Stimulated activated naive CD8-positive, alpha-beta T cell treated with anti-CD3 and anti-CD28 coated beads, Interleukin-15, Interleukin-2, amounts not matched to agents 100 U/mL and 50 U/mL, for 24 hours (primary cell): ENCODE measurements at regions not wholly inside any gene's neighbourhood (a gene's known extent, or its start where the extent isn't known, plus 50 kb on each side); places are given as distances from the start of the nearest gene placed in this dataset.

Experiments used
- ATAC-seq: fragments of 150-1000 bp; cut with Tn5 transposase; one replicate; pipeline ENCODE4 v1.10.0; 2021
- DNase-seq: peaks from one replicate; pipeline ENCODE4 v3.0.0; 2021

DNA sequence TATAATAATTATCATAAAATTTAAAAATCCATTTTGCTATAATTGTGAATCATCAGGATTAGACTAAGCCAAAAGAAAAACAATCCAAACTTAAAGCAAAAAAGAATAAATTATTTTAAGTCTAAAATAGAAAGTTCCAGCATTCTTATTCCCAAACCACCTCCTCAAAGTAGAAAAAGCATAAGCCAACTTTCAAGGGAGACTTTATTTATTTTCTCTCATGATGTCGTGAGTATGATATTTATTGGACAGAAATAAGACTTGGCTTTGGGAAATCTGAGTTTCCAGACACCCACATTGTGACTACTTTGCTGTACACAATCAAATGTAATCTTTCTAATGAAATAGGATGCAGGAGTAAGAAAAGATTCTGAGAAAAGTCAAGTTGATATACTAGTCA lies 372.1 kb downstream of the MTRR start:
- ATAC-seq (no peak), DNase-seq (no peak)

DNA sequence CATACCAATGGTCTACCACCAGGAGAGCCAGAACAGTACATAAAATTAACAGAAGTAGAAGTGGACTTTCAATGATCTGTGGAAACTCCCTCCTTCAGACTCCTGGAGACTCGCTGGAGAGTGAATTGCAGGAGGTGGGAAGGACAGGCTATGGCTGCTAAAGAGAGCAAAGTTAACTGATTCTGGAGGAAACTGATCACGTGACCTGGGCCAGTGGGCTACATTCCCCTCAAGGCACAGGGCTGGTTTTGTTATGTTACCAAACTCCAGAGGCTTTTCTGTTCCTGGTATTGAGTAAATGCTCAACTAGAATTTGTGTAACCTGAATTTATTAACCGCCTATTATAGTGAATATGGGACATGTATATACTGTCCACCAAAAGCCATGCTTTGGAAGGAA lies 372.6 kb downstream of the MTRR start:
- DNase-seq (no peak), ATAC-seq (no peak)

DNA sequence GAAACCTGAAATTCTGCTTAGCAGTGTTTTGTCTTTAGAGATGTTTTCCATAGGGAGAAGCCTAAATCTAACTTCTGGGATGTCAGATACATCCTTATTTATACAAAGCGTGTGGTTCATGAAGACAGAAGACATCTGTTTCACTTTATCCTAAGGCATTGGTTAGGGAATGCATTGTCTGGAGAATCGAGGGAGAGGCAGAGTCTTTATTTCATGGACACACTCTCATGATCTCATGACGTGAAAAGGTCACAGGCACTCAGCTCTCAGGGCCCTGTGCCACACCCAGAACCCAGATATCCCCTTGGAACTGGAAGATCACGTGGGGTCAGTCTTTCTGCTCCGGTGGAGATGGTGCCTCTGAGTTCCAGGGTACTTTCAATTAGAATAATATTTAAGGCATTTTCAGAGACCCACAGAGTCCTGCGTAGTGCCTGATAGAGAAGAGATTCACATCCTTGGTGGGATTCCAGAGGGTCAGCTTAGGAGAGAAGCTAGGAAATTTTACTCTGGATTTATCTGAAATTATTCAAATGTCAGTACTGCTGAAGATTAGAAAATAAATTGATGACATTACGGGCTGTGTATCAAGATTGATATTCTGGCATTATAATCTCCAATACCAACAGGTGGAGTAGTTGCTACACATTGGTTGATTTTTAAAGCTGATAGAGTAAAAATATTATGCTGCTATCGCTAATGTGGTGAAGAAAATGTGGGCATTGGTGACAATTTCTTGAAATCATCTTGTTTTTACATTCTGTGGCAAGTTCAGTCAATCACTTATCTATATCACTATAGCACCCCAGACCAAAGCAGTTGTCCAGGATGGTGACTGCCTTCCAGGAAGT lies 378.3 kb downstream of the MTRR start:
- no peak for ATAC-seq
- no peak for DNase-seq

DNA sequence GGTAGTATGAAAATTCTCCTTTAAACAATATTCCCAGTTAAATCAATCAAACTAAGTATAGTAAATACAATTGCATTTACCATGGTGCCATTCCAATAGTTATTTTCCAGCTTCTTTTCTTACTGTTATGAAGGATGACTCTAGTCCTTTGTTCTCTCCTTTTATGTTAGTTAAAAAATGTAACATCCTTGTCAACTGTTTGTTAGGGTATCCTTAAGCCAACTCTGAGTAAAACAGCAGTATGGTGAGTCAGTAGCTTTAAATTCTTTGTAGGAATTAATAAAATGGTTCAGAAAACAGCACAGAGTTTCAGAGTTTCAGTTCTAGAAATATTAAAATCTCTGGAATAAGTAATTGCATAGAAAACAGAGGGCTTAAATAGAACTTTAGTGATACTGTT lies 384.4 kb downstream of the MTRR start:
- ATAC-seq (no peak), DNase-seq (no peak)

DNA sequence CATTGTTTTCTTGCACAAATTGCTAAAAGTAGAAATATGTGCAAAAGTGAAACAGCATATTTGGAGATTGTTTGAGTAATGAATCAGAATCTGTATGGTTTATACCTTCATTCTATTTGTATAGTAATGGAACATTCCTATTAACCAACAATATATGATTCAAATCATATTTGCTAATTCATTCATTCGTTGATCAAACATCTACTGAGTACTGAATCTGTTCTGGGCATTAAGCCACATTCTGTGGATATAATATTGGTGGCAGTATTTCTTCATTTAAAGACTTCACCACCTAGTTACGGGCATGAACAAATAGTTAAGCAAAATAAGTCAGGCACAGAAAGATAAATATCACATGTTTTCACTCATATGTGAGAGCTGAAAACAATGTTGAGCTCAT lies 385.7 kb downstream of the MTRR start:
- ATAC-seq (no peak), DNase-seq (no peak)

DNA sequence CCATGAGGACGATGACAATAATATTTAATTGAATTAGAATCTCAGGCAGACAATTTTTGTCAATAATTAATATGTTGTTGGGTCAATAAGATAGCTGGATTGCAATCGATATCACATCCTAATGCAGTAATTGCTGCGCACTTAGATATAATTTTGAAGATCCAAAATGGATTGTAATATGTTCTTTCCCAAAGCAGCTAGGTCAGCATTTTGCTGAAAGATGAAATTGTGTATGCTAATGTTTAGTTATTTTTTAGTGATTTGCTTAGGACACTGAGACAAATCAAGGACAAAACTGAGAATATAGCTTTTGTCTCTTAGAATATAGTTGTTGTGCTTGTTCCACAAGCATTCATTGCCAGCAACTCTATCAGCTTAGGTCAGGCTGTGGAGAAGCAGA lies 389.9 kb downstream of the MTRR start:
- no peak for DNase-seq
- no peak for ATAC-seq

DNA sequence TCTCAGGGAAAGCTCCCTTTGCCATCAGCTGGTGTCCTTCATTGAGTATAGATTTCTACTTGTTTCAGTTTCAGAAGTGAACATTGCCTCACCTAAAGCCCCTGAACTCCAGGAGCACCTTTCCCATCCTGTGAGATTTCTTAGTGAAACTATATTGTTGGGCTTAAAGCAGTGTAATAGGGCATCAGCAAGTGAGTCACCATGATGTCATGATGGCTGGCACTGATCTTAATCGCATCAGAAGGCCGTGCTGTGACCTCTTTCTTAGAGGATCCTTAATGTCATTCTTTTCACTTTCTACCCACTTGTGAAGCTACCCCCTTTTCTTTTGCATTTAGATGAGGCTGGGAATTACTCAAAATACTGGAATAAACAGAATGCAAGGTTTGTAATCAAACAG lies 401.3 kb downstream of the MTRR start:
- no peak for DNase-seq
- ATAC-seq, result no peak

DNA sequence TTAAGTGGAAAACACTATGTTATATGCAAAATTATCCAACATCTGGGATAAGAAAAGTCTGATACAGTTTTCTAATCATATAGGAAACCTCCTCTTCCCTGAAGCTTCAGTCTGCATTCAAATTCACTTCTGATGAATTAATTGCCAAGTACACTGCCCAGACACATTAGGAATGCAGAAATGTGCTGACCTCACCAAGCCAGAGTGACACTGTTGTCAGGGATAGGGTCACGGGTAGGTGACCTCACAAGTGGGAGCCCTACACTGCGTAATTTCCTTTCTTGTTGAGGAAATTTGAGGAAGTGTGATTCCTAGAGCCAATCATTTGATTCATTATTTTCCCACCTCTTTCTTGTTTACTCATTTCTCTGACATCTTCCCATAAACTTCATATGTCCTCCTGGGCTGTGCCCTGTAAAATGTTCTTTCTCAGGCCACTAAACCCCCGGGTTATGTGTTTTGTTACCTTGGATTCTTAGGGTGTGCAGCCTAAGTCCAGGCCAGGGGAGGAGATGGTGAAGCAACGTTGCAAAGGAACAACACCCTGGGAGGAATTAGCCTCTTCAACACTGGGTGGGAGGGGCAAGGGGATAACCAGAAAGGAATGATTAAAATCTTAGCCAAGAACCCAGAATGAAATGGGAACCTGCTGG lies 411.9 kb downstream of the MTRR start:
- no peak for DNase-seq
- ATAC-seq, result no peak

DNA sequence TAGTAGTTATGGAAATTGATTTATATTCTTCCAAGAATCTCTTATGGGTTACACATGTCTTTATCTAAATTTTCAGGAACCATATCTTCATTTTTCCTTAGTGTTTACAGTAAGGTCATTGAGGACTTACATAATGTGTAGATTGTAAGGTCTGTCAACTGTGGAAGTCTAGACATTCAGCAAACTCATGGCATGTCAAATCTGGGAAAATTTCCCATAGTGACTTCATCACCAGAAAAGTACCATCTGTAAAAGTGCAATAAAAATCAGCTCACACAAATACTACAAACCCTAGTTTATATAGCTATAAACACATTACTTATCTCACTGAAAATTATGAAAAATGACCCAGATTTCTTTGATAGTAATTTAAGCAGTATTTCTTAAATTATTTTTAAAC lies 419.4 kb downstream of the MTRR start:
- DNase-seq (no peak), ATAC-seq (no peak)

DNA sequence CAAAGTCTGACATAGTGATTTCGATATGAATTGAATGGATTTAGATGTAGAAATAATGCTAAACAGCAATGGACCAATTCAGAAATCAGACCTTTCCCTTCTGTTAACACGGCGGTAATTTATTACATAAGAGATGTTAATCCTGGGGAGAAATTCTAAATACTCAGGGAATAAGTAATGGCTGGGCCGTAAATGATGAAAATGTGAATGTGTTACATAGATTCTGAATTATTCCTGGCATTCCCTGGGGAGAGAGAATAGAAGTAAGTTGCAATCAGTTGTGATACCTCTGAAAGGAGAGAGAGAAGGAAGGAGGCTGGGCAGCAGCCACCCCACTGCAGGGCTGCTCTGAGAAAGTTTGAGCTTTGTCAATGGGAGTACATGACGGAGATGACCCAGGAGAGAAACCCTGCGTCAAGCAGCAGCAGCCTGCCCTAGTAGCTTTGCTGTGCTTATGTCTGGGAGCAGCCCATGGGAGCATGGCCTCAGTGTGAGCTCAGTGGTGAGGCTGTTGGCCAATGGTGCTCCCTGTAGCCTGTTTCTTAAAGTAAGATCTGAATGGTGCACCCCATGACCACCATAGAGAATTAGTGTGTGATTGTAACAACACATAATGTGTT lies 420.1 kb downstream of the MTRR start:
- ATAC-seq, result no peak
- DNase-seq, result no peak

DNA sequence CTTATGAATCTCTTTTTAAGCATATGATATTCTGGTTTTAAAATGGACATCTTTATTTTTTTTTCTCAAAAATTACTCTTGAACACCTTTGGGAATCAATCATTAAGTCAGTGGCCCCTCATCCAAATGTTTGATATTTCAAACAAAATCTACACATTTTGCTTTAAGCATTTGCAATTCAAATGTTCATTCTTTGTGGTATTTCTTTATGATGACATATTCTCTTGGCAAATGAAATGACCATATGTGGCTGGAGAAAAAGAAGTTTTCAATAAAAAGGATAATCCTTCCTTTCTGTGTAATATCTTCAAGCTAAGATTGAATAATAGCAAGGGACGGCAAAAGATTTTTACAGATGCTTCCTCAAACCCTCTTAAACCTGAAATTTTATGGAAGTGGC lies 420.8 kb downstream of the MTRR start:
- no peak for DNase-seq
- no peak for ATAC-seq

DNA sequence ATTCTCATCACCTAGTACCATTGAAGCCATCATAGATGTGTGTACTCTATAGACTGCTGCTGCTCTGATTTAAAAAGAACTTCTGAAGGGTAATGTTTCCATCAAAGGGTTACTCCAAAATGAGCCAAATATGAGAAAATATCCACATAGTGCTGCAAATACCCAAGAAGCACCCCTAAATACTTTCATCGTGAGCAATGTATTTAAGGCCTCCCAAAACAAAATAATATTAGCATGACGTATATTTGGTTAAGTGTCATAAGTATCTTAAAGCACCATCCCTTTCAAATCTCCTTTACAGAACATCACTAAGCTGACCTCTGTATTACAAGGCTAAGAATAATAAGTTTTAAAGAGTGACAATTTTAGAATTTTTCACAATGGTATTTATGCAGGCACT lies 421.8 kb downstream of the MTRR start:
- DNase-seq (no peak), ATAC-seq (no peak)

DNA sequence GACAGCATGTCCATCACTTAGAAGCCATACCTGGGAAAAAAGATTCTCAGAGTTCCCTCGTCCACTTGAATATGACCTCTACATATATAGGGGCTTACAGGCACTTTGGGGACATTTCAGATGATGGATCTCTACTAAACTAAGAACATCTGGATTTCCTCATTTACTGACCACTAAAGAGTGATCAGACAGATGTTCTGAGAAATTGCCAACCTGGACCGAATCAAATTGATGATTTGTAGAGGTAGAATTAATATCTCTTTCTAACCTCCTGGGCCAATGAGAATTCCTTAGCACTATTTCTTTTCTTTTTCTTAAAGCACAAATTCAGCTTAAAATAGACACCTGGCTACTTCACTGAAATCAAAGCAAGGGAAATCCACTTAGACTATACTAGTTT lies 422.7 kb downstream of the MTRR start:
- ATAC-seq, result no peak
- no peak for DNase-seq

DNA sequence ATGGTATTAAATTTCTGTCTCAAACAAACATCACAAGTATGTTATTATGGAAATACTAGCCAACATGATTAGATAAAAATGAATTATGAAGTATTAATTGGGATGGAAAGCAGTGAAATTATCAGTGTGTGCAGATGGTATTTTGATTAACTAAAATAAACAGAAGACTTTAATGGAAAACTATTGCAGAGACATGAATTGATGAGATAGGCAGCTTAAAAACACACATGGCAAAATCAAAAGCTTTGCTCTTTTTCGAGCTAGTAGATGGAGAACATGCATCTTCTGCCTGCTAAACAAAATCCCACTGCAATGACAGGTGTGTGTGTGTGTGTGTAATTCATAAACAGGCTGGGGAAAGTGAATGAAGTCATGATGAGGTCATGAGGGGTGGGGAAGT lies 426.2 kb downstream of the MTRR start:
- no peak for DNase-seq
- no peak for ATAC-seq

DNA sequence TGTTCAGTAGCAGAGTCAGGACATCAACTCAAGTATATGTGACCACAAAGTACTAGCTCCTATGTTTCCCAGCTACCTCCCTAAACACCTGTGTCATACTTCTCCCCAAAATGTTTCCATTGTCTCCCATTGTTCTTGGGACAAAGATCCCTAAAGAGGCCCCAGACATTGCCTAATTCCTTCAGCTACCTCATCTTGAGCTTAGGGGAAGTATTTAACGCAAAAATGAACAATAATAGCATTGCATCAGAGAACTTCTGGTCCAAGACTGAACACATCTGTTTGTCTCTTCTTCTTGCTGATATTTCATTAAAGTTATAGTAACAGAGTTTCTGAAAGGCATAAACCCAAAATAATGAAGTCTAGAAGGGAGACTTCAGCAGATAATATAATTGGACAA lies 430.8 kb downstream of the MTRR start:
- ATAC-seq, result no peak
- no peak for DNase-seq

DNA sequence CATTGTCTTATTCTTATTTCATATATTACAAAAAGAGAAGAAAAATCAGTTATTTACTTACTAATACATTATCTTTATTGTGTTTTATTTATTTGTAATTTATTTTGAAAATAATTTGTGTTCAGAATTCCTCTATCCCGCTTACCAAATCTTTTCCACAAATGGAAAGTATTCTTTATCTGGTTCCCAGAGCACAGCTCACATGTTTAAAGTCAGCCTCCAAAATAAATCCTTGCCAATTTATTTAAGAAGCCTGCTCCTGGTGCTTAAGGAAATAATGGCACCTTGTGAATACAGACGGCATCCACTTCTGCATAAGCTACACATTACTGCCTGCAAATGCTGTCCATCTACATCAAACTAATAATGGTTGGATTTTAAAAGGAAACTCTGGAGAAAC lies 435.4 kb downstream of the MTRR start:
- ATAC-seq (no peak), DNase-seq (no peak)

DNA sequence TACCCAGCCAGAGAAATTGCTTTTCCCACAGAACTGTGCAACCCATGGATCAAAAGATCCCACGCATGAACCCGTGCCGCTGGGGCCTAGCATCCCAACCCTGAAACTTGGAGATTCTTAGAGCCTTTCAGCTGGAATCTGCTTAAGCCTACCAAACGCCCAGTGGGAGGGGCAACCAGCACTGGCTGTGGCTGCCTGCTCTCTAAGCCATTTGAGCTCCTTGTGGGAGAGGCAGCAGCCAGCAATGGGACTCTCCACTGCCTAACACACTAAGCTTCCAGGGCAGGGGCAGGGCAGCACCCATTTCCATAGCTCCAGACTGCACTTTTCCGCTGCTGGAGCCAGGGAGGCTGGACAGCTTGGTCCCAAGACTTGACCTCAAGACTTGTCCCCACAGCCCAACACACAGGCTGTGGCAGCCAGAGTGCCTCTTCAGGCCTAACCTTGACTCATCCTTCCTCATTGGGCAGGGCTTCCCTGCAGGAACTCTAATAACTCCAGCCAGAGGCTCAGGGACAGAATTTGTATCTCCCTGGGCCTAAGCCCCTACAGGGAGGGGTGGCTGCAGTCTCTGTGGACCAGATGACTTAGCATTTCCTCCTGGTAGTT lies 437.4 kb downstream of the MTRR start:
- no peak for ATAC-seq
- no peak for DNase-seq

DNA sequence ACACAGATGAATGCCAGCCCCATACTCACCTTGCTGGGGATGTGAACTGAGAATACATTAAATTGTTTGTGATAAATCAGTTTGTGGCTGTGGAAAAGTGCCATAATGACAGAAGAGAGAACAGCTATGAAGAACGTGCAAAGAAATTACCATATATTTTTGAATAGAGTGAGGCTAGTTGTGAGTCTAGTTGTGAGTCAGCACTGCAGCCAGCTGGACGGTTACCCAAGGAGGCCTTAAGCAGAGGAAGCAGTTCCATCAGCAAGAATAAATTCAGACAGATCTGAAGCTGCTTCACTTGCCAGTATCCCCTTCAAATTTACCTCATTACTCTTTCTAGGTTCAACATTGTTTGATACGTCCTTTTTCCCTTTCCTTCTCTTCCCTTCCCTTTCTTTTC lies 446.0 kb downstream of the MTRR start:
- DNase-seq (no peak), ATAC-seq (no peak)

DNA sequence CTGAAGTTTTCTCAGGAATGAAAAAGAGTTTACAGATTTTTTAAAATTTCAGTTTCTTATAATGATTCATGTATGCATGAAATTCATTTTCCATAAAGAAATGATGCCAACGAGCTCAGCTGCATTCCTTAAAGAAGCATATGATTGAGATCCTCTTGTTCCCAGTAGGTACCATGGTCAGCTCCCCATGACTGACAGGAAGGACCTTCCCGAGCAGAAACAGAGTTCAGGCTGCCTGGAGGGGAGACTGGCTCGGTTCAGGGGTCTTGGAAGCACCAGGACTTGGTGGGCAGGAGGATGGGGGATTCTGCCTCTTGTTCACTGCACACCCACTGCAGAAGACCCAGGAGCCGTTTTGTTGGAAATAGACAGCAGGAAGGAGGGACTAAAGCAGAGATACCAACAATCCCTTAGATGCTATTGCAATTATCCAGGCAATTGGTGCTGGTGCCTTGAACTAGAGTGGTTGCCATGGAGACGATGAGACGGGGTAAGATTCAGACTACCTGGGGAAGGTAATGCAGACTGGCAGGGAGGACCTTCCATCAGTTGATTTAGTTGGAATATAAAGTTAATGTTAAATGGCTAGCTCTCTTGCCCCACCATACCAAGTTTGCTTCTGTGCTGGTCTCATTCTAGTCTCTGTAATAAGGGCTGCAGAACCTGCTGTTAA lies 447.8 kb downstream of the MTRR start:
- no peak for ATAC-seq
- no peak for DNase-seq

DNA sequence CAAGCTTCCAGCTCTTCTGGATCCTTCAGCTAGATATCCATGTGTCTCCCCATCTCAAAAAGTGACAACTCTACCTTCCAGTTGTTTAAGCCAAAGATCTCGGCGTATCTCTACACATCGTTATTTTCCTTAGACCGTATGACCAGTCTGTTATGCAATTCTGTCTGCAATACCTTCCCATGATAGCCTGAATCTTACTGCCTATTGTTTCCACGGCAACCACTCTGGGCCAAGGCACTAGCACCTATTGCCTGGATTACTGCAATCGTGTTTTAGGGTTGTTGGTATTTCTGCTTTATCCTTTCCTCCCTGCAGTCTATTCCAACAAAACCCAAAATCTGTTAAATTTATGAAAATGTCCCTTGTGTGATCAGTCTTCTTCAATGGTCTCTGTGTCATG lies 448.4 kb downstream of the MTRR start:
- DNase-seq (no peak), ATAC-seq (no peak)

DNA sequence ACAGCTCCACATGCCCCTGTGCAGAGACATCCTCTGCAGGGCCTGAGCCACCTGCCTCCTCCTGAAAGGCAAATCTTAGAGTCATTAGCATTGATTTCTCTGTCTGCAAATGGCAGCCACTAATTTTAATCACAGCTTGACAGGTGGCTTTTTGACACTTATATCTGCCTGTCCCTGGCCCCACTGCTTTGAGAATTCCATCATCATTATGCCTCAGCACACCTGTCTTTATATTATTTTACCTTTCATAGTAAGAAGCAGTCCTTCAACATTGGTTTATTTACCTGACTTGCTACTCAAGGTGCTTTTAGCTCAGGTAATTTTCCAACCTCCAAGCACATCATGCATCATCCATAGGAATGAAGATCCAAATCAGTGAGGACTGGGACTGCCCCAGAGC lies 451.3 kb downstream of the MTRR start:
- DNase-seq (no peak), ATAC-seq (no peak)

DNA sequence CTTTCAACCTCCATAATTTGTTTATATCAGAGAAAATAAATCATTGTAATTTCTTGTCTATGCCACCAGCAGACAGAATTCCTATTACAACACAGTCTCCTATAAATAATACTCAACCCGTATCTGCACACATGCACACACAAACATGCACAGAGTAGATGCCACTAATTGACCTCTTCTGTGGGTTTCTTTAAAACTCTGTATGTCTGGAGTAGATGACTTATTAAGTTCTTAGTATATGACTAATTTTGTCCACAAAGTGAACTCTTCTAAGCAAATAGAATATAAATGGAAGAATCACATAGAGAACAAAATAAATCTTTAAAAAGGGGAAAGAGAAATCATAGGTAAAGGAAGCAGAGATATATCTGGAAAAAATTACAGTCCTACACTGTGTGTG lies 452.3 kb downstream of the MTRR start:
- ATAC-seq (no peak), DNase-seq (no peak)

DNA sequence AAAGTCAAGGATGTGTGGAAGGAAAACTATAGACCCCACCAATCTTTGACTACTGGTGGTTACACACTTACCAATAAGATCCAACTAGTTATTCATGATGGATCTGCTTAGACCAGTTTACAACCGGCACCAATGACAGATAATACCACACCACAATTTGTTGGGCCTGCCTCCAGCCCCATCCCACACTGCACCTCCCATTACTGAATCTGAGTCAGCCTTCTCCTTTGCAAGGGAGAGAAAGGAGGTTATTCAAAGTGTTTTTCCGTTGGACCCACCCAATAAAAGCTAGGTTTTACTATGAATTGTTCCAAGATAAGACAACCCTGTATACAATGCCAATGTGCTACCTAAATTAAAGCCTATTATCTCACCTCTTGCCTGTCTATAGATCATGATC lies 453.5 kb downstream of the MTRR start:
- no peak for ATAC-seq

More for the DNA sequence above, 453.5 kb downstream of the MTRR start:
- no peak for DNase-seq
